ENCODE measurements at regions not wholly inside any gene's neighbourhood (a gene's known extent, or its start where the extent isn't known, plus 50 kb on each side); places are given as distances from the start of the nearest gene placed in this dataset.
"Not testable (repeated sequence)": the region's sequence is repeated elsewhere in the genome, so short reads cannot be mapped to it uniquely, and the experiment has no call there.

DNA sequence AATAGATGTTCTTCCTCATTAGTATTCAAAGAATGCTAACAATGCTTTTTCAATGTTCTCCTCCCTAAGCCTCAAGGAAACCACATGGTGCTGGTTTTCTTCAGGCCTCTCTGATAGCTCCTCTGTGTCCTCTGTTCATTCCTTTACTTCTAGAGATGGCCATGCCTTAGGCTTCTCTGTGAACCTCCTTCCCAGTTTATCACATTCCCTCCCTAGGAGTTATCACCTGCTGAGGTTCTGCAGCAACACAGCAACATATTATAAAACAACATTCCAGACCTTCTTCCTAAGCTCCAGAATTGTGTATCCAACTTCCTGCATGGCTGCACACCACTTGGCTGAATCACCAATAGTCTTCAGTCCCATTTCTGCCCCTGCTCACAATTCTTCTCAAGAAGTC is 325.5 kb downstream of the IRS1 start:
- no peak for DNase-seq (ENCODE audit: low read depth)

DNA sequence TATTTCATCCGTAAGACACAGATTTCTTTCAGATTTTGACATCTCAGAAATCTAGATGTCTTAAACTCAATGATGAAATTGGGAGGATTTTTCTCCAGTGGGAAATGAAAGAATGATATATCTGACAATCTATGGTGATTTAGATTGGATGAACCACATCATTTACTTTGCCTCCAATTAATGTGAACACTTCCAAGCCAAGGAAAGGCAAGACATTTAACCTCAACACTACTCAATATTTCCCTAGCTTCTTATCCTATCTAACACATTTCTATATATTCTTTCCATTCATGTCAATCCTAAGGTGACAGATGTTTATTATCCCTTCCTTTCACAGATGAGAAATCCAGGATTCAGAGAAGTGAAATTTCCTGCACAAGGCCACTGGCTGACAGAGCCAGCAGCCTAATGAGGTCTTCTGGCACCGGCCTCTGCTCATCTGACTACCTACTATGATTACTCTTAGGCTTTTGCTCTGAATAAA is 327.6 kb downstream of the IRS1 start:
- no peak for DNase-seq (ENCODE audit: low read depth)

DNA sequence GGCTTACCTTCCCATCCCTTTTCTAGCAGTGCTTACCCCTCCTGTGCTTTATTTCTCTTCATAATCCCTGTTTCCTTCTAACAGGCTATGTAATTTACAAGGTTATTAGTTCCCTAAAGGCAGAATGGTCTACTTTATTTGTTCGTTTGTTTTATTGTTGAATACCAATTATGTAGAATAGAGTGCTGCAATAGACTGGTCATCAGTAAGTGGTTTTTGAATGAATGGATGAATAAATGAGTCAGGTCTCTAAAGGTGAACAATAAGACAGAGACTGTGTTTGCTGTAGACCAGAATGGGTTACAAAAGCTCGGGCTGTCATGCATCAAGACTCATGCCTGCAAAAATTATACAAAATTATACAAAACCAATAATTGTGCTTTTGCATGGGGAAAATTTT is 332.0 kb downstream of the IRS1 start:
- DNase-seq (ENCODE audit: low read depth) = no peak

DNA sequence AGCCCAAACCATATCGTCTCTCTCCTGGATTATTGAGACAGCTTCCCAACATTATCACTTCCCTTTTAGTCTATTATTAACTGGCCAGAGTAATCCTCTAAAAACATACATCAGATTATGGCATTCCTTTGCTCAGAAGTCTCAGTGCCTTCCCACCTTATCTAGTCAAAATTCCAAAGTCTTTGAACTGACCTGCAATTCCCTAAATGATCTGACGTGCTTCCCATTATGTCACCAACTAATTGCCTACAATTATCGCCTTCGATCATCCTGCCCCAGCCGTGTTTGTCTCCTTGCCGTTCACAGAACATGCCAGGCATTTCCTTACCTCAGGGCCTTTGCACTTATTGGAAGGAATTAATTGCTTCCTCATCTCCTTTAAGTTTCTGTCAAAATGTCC is 332.4 kb downstream of the IRS1 start:
- DNase-seq (ENCODE audit: low read depth) = no peak

DNA sequence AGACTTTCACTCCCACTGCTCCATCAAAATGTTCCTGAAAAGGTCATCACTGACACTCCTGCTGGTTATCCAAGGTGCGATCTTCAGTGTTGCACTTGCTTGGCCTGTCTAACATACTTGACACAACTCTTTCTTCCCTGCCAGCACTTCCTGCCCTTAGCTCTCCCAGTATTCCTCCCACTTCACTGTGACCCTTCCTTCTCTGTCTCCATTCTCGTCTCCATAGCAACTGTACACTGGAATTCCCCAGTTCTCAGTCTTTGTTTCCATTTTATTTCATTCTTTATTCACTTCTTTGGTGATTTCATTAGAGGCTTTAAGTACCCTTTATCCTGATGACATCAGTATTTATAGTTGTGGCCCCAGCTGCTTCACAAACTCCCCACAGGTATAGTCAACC is 333.0 kb downstream of the IRS1 start:
- DNase-seq (ENCODE audit: low read depth) = no peak

DNA sequence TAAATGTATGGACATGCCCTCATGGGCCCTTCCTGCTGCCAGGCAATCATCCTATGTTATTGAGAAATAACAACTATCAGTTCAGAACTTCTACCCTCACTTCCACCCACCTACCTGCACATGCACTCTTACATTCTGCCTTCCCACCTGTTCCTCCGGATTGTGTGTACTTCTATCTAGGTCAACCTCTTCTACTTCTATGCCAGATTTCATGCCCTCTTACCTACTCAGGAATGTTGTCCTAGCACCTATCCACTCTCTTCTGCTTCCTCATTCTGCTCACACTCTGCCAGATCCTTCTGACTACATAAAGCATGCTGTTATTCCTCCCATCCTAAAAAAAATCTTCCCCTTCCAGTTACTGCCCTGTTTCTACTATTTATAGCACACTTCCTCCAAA is 333.5 kb downstream of the IRS1 start:
- no peak for DNase-seq (ENCODE audit: low read depth)

DNA sequence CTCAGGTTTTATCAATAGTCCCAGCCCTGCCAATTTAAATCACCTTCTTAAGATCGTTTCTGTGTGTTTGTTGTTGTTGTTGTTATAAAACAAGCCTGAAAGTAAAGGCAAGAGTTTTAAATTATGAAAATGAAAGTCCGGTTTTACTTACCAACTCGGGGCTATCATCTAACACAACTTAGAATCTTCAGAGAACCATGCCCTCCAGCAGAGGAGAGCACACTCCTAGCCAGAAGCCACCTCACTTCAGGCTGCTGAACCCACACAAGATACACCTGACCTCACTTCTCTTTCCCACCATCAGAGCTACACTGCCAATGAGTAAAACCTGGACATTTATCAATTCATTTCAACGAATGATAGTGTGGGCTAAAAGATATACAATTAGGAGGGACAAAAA is 335.2 kb downstream of the IRS1 start:
- DNase-seq (ENCODE audit: low read depth) = no peak

DNA sequence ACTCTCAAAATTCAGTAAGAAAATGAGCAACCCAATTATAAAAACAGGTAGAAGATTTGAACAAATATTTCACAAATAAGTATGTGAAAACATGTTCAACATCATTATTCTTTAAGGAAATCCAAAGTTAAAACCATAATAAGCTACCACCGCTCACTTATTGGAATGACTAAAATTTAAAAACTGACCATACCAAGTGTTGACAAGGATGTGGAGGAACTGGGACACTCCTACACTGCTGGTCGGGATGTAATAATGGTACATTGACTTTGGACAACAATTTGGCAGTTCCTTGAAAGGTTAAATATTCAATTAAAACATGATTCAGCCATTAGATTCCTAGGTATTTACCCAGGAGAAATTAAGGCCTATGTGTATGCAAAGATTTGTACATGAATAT is 336.5 kb downstream of the IRS1 start:
- no peak for DNase-seq (ENCODE audit: low read depth)

DNA sequence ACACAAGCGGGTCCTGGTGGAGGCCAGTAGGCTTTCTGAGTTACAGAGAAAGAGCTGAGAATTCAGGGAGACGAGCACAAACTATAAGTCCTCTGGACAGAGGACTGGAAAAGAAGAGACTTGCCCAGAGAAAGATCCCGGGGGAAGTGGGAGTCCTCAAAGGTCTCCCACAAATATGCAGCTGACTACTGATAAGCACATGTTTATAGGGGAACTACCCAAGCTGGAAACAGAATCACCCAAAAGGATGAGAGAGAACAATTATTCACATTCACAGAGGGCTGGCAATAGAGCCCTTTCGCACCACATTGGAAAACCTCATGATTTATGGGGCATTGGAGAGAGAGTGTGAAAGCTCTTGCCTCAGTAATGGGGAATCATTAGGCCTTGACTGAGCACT is 337.6 kb downstream of the IRS1 start:
- DNase-seq (ENCODE audit: low read depth) = no peak

DNA sequence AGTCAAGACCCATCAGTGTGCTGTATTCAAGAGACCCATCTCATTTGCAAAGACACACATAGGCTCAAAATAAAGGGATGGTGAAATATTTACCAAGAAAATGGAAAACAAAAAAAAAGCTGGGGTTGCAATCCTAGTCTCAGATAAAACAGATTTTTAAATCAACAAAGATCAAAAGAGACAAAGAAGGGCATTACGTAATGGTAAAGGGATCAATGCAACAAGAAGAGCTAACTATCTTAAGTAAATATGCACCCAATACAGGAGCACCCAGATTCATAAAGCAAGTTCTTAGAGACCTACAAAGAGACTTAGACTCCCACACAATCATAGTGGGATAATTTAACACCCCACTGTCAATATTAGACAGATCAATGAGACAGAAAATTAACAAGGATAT is 343.5 kb downstream of the IRS1 start:
- not testable (repeated sequence) for DNase-seq (ENCODE audit: low read depth)

DNA sequence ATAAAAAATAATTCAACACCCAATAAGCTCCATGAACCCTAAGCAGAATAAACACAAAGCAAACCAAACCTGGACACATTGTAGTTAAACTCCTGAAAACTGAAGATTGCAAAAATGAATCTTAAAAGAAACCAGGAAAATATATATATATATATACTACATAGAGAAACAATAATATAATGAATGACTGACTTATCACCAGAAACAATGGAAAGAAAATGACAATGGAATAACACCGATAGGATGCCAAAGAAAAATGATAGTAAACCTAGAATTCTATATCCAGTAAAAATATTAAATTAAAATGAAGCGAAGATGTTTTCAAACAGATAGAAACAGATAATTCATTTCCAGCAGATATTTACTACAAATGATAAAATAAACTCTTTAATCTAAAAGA is 346.9 kb downstream of the IRS1 start:
- DNase-seq (ENCODE audit: low read depth) = no peak

DNA sequence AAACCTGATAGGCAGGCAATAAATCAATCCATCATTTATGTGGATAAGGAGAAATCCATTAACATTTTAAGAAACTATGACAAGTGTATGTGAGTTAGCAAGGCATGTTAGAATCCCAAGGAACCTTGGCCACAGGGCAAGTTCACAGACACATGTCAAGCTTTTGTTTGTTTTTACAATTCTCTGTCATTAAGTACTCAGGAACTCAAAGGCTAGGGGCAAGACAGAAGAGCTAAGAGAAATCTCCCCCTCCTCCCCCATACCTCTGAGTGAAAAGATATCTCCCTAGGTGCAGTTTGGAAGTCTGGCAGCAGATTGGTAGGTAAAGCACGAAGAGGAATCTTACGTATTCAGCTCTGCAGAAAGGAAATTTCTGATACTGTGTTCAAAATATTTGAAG is 348.1 kb downstream of the IRS1 start:
- DNase-seq (ENCODE audit: low read depth) = no peak

DNA sequence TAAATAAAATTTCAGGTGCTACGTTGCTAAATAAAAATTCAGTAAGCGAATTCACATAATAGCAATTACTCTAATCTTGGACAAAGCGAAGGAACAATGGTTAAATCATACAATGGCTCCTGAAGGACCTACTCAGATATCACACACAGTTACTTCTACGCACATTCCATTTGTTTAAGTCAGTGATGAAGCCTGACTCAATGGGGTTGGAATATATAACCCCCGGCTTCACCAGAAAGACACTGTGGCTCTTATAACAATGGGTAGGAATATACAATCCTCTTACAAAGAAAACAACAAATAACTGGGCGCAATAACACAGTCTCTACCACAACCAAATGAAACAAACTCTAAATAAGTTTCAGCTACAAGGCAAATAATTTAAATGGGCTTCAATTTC is 349.5 kb downstream of the IRS1 start:
- DNase-seq (ENCODE audit: low read depth) = no peak

DNA sequence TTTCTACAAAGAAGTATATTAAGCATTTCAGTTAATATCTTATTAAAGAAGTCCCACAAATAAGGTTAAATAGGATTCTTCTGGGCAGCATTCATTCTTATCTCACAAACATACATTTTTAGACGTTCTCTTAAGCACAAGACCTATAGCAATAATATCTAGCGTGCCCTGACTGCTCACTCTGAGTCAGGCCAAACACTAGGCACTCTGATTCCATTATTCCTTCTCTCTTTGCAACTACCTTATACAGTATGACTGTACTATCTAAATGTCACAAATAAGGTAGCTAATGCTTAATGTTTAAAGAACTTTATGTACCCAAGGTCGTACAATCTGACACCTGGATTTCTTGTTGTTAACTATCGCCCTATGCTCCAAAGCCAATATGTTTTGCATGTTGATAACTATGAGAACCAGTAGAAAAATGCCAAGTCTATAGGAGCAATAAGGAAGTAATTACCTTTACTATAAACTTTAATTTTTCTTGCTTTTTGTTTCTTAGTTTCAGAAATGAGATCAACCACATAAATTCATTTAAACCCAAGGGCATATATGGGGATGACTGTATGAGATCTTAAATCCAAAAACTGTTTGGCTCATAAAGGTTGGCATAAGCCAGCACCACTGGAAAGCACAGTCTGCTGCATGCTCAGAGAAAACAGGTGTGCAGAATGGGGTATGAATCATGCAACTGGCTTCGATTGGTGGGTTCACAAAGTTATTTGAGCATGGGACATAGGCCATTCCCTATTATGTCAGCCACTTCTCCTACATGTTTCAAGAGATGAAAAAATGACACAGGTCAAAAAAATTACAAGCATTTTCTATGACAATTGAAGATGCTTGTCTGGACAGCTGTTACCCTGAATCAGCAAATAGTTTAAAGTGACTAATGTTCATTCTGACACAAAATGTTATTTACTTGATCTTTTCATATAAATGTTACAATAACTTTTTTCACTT is 352.0 kb downstream of the IRS1 start:
- DNase-seq (ENCODE audit: low read depth) = no peak

DNA sequence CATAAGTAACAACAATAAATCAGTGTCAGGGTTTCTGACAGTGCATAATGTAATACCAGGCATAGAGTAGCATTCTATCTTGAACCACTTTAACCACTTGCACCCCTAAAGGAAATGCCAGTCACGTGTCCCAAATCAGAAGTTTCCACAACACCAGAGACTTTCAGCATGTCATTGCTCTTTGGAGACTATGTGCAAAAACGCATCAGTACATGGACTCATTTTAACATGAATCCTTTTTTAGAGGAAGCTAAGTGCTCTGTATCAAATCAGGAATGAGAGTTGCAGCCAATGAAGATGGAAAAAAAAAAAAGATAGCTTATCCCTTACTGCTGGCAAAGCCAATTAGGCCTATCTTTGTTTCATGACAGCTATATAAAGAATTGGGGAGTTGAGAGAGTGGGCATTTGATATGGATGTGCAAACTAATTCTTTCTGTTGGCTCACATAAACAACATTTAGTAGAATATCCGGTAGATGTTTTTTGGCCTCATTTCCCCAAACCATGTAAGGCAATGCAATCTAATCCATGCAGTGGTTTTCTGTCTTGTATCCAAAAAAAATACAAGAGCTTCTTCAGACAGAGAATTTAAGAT is 353.1 kb downstream of the IRS1 start:
- no peak for DNase-seq (ENCODE audit: low read depth)

DNA sequence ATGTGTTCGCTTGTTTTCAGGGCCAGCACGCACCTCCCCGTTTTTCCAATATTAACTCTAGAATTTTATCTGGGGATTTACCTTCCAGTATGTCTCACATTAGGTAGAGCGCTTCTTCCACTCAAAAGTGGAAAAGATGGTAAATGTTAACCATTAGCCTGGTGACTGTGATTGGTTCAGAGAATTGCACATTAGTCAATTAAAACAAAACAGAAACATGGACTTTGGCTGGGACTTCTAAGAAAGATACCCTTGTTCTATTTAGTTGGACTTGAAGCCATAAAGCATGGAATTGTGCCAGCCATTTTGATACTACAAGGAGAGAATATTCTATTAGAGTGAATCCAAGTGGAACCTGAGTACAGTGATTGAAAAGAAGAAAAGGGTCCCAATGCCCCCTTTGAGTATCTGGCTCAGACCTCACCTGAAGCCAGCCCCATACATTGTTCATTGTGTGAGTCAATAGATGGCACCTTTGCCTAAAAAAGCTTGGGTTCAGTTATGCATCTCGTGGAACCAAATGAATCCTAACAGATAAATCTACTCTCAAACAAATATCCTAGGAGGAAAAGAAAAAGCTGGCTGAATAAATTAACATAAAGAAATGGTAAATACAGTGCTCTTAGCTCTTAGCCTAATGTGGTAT is 354.3 kb downstream of the IRS1 start:
- DNase-seq (ENCODE audit: low read depth) = no peak

DNA sequence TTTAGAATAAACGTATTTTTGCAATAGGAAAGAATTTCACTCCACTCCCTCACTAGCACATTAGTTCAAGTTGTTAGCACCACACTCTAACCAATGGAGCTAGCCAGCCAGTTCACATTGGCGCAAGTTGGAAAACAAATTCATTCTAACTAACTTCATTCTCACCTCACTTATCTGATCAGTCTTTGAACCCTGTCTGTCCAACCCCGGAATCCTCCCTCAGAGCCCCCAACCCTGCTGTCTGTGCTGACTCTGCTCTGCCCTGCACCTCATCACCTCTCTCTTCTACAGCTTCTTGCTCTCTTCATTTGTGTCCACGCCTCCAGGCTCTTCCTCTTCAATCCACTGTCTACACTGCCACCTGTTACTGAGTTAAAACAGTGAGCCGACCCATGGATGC is 356.5 kb downstream of the IRS1 start:
- no peak for DNase-seq (ENCODE audit: low read depth)

DNA sequence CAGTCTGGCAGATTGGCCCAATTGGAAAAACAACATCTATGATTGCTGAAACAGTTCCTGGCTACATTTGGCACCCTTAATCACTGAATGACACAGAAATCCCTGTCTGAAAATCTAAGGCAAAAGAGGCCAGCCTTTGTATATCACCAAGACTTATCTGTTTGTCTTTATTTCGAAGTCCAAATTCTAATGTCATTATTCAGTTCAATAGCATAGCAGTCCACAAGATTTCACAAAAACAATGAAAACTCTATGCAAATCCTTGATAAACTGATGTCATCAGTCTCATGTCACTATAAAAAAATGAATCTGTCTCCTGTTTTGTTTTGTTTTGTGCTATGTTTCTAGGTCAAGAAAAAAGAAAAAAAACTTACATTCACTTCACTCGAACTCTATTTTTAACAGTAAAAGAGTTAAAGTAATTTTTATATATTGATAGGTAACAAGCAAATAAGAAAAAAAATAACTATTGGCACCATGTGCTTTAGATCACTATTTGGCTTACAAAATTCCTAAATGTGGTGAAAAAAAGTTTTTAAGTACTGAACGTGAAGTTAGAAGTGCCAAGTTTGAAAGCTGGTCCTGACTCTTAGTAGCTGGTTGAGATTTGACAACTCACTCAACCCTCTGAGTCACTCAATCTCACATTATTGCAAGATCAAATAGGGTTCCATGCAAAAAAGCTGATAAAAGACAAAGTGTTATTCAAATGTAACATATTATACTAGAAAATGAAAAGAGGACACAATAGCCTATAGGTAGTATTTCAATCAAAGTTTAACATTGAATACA is 359.3 kb downstream of the IRS1 start:
- no peak for DNase-seq (ENCODE audit: low read depth)

DNA sequence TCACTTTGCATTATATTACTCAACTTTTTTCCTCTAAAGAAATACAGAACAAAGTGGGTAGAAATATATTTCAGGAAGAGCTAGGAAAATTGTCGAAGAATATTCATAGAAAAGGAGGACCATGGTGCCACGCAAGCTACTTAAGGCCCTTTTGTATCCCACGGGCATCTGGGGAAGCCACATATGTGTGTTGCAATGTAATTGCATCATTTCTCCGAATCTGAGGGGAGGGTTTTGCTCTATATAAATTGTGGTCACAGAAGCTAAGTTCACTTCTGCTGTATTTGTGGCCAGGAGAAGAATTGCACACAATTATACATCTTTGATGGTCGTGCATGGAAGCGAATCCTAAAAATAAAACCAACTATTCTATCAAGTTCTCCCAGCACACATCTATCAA is 360.3 kb downstream of the IRS1 start:
- no peak for DNase-seq (ENCODE audit: low read depth)

DNA sequence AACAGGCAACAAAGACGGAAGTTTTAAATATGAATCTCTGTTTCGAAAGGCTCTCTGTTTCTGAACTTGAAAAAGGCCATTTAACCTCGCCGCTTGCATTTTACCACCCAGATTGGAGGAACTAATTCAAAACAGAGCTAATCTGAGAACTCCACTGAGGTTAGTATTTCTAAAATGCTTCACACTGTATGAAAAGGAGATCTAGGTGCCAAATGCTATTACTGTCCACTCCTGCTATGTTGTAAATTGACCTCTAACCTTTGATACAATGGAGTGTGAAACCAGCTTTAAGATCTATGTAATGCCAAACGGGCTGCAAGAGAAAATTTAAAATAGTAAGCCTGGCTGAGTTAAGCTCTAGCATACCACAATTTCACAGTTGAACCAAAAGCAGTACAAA is 364.5 kb downstream of the IRS1 start:
- no peak for DNase-seq (ENCODE audit: low read depth)

DNA sequence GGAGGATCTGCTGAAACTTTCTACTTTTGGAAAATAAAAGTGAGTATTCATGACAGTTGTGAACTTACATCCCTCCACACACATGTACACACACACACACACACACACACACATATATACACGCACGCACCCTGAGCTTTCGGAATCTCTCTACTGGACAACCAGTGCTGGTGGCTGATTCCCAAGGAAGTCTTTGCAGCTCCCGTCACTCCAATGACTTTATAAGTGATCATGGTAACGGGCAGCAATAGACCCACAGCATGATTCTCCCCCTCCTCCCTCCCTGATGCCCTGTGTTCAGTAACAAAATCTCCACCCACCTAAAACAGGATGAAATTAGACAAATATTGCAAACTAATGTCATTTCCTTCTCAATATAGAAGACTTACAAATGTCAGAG is 364.9 kb downstream of the IRS1 start:
- DNase-seq (ENCODE audit: low read depth) = no peak

DNA sequence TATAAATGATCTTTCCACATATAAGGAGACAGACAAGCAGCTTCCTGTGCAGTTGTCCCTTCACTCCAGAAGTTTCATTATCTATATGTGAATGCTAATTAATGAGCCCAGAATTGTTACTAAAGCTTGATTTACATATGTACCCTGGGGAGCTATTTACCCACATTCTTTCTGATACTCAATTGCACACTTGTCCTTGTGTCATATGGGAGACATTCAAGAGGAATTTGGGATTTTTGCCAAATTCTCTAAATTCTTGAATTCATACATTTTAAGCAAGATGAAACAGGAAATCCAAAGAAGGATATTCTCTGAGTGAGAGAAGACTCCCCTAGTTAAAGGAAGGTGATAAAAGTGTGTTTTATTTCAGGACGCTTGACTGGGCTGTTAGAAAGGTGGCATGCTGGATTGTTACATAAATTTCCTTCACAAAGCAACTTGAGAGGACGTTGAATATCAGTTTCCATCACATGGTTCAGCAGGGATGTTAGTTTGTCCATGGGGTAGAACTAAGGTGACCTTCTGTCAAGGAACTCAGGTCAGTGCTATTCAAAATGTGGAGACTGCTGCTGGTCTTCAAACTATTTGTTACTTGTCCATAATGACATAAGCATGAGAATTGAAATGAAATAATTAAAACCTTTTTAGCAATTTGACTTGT is 368.2 kb downstream of the IRS1 start:
- DNase-seq (ENCODE audit: low read depth) = no peak

All from stimulated activated CD8-positive, alpha-beta memory T cell treated with anti-CD3 and anti-CD28 coated beads, Interleukin-12 subunit alpha, Interleukin-12 subunit beta, amount 100 ng/mL, for 4 hours (primary cell).